ENCODE measurements at regions not wholly inside any gene's neighbourhood (a gene's known extent, or its start where the extent isn't known, plus 50 kb on each side); places are given as distances from the start of the nearest gene placed in this dataset.

DNA sequence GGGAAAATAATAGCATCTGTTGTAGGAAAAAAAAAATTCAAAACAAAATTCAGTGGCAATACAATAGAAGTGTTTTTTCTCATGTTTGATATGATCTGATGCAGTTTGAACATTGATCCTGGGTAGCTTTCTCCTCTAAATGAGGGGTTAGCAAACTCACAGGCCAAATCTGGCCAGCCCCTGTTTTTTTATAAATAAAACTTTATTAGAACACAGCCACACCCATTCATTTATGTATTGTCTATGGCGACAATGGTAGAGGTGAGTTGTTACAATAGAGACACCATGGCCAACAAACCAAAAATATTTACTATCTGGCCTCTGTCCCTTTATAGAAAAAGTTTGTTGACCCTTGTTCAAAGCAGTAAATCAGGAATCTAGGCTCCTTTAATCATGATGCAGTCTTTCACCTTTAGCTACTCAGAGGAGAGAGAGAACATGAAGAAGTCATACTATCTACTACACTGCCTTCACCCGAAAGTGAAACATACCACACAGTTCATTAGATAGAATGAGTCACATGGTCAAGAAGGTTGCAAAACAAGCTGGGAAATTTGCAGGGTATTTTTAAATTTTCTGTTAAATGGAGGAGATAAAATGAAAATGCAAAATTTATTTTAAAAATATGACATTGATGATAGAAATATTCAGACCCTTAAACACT is 186.6 kb upstream of the MAOA start:
- DNase-seq (ENCODE audit: low read depth): no peak
- no peaks in the 10 kb centered on the region for H3K36me3 ChIP-seq (ENCODE audit: control insufficient read depth, insufficient read depth, low read length, severe bottlenecking)

GRCh38 chrX:43474321-43474720 is 181.8 kb upstream of the MAOA start:
- DNase-seq (ENCODE audit: low read depth): no peak
- no peaks in the 10 kb centered on the region for H3K9me3 ChIP-seq (ENCODE audit: control insufficient read depth, low read length)
- no peak overlapping the region for H3K4me3 ChIP-seq (ENCODE audit: low read length)
- no peaks in the 10 kb centered on the region for H3K27me3 ChIP-seq (replicated peaks; ENCODE audit: control insufficient read depth, insufficient read depth, low read length)
- H3K4me1 ChIP-seq (ENCODE audit: control insufficient read depth, insufficient read depth, low read length): no peaks in the 10 kb centered on the region
- H3K9ac ChIP-seq (ENCODE audit: low read length): no peak overlapping the region
- no peaks in the 10 kb centered on the region for H3K36me3 ChIP-seq (ENCODE audit: control insufficient read depth, insufficient read depth, low read length, severe bottlenecking)

More for the DNA sequence above, 186.6 kb upstream of the MAOA start:
- Histone ChIP-seq H3K4me3 (ENCODE audit: low read length) (no peak overlapping the region), H3K27me3 (replicated peaks; ENCODE audit: control insufficient read depth, insufficient read depth, low read length) (no peaks in the 10 kb centered on the region), H3K9ac (ENCODE audit: low read length) (no peak overlapping the region), H3K9me3 (ENCODE audit: control insufficient read depth, low read length) (no peaks in the 10 kb centered on the region), H3K4me1 (ENCODE audit: control insufficient read depth, insufficient read depth, low read length) (no peaks in the 10 kb centered on the region)

- Histone ChIP-seq H3K9me3 (ENCODE audit: control insufficient read depth, low read length) (no peaks in the 10 kb centered on the region), H3K9ac (ENCODE audit: low read length) (no peak overlapping the region), H3K4me1 (ENCODE audit: control insufficient read depth, insufficient read depth, low read length) (peaks cover 3% of the 10 kb centered on the region), H3K27me3 (replicated peaks; ENCODE audit: control insufficient read depth, insufficient read depth, low read length) (peaks cover 18% of the 10 kb centered on the region), H3K36me3 (ENCODE audit: control insufficient read depth, insufficient read depth, low read length, severe bottlenecking) (no peaks in the 10 kb centered on the region), H3K4me3 (ENCODE audit: low read length) (no peak overlapping the region)
- DNase-seq (ENCODE audit: low read depth): no peak
These were observed 177.0 kb upstream of the MAOA start for GRCh38 chrX:43479070-43479469.

GRCh38 chrX:43479850-43480249 is 176.2 kb upstream of the MAOA start:
- Histone ChIP-seq H3K27me3 (replicated peaks; ENCODE audit: control insufficient read depth, insufficient read depth, low read length) (peaks cover 18% of the 10 kb centered on the region), H3K9me3 (ENCODE audit: control insufficient read depth, low read length) (no peaks in the 10 kb centered on the region), H3K36me3 (ENCODE audit: control insufficient read depth, insufficient read depth, low read length, severe bottlenecking) (no peaks in the 10 kb centered on the region), H3K4me1 (ENCODE audit: control insufficient read depth, insufficient read depth, low read length) (peaks cover 3% of the 10 kb centered on the region), H3K4me3 (ENCODE audit: low read length) (no peak overlapping the region), H3K9ac (ENCODE audit: low read length) (no peak overlapping the region)
- DNase-seq (ENCODE audit: low read depth): no peak

DNA sequence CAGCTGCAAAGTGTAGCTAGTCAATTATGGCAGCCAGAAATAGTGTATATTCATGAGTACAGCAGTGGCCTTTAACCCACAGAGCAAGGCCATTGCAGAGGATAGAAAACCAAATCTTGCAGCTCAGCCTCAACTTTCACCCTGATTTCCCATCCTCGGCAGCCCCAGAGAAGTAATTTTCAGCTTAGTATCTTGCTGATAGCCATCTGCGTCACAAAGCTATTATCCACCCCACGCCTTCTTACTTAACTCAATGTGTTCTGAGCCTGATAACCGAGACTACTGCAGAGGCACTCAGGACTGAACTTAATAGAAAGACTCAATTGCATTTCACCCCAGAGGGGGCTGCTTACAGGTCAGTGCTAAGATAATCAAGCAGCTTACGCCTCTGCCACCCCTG is 174.5 kb upstream of the MAOA start:
- no peaks in the 10 kb centered on the region for H3K9me3 ChIP-seq (ENCODE audit: control insufficient read depth, low read length)
- DNase-seq (ENCODE audit: low read depth): no peak

DNA sequence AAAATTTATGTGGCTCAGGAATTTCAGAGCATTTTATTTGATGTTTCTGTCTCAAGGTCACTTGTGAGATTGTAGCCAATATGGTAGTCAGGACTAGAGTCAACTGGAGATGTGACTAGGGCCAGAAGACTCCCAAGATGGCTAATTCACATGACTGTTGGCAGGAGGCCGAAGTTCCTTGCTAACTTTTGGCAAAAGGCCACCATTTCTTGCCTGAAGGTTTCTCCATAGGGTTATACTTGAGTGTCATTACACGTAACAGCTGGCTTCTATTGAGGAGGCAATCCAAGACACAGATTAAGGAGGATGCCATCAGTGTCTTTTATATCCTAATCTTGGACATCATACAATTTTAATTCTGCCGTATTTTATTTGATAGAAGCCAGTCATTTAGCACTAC is 162.3 kb upstream of the MAOA start:
- no peak overlapping the region for H3K9ac ChIP-seq (ENCODE audit: low read length)
- H3K27me3 ChIP-seq (replicated peaks; ENCODE audit: control insufficient read depth, insufficient read depth, low read length): peaks cover 7% of the 10 kb centered on the region
- DNase-seq (ENCODE audit: low read depth): no peak
- peaks cover under 1% of the 10 kb centered on the region for H3K9me3 ChIP-seq (ENCODE audit: control insufficient read depth, low read length)
- H3K36me3 ChIP-seq (ENCODE audit: control insufficient read depth, insufficient read depth, low read length, severe bottlenecking): no peaks in the 10 kb centered on the region
- H3K4me3 ChIP-seq (ENCODE audit: low read length): no peak overlapping the region
- no peaks in the 10 kb centered on the region for H3K4me1 ChIP-seq (ENCODE audit: control insufficient read depth, insufficient read depth, low read length)

More for the DNA sequence above, 174.5 kb upstream of the MAOA start:
- no peaks in the 10 kb centered on the region for H3K36me3 ChIP-seq (ENCODE audit: control insufficient read depth, insufficient read depth, low read length, severe bottlenecking)
- no peak overlapping the region for H3K4me3 ChIP-seq (ENCODE audit: low read length)
- peaks cover 18% of the 10 kb centered on the region for H3K27me3 ChIP-seq (replicated peaks; ENCODE audit: control insufficient read depth, insufficient read depth, low read length)
- H3K4me1 ChIP-seq (ENCODE audit: control insufficient read depth, insufficient read depth, low read length): peaks cover 3% of the 10 kb centered on the region
- H3K9ac ChIP-seq (ENCODE audit: low read length): no peak overlapping the region

DNA sequence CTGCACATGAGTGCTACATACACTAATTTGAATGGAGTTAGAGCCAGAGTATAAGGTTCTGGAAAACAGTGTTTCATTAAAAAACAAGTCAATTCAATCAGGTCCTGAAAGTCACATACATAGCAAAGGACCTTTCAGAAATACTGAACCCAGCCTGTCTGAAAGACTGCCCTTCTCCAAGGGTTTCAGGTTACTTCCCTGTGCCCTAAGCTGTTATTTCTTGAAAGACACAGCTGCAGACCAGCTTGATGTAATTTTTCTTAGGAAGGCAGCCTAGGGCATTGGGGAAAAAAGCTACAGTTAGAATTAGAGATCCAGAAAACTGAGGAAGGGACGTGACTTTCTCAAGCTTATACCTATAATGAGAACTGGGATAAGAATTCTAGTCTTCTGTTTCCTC is 155.9 kb upstream of the MAOA start:
- DNase-seq (ENCODE audit: low read depth): no peak
- Histone ChIP-seq H3K27me3 (replicated peaks; ENCODE audit: control insufficient read depth, insufficient read depth, low read length) (peaks cover 6% of the 10 kb centered on the region), H3K4me3 (ENCODE audit: low read length) (no peak overlapping the region)

GRCh38 chrX:43500996-43501694 is 155.0 kb upstream of the MAOA start:
- Histone ChIP-seq H3K9ac (ENCODE audit: low read length) (no peak overlapping the region), H3K36me3 (ENCODE audit: control insufficient read depth, insufficient read depth, low read length, severe bottlenecking) (no peaks in the 10 kb centered on the region), H3K4me3 (ENCODE audit: low read length) (no peak overlapping the region), H3K27me3 (replicated peaks; ENCODE audit: control insufficient read depth, insufficient read depth, low read length) (peaks cover 7% of the 10 kb centered on the region), H3K4me1 (ENCODE audit: control insufficient read depth, insufficient read depth, low read length) (no peaks in the 10 kb centered on the region), H3K9me3 (ENCODE audit: control insufficient read depth, low read length) (no peaks in the 10 kb centered on the region)
- no peak for DNase-seq (ENCODE audit: low read depth)

More for the DNA sequence above, 155.9 kb upstream of the MAOA start:
- Histone ChIP-seq H3K9me3 (ENCODE audit: control insufficient read depth, low read length) (no peaks in the 10 kb centered on the region), H3K36me3 (ENCODE audit: control insufficient read depth, insufficient read depth, low read length, severe bottlenecking) (no peaks in the 10 kb centered on the region), H3K4me1 (ENCODE audit: control insufficient read depth, insufficient read depth, low read length) (no peaks in the 10 kb centered on the region), H3K9ac (ENCODE audit: low read length) (no peak overlapping the region)

DNA sequence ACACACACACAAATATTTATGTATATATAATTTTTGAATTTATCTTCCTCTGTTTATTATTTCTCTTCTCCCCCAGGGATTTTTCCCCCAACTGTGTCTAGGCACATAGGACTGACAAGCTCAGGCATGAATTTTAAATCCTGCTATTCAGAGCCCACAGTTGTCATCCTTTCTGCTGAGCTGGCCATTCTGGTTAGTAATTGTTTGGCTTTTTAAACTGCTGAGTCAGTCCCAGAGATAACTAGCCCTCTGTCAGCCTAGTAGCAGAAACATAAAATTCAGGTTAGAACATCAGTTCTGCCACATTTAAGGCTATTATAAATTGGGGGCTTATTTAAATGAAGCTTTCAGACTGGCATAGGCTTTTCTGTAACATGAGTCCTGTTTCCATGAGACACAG is 151.7 kb upstream of the MAOA start:
- no peak for DNase-seq (ENCODE audit: low read depth)
- Histone ChIP-seq H3K9ac (ENCODE audit: low read length) (no peak overlapping the region), H3K36me3 (ENCODE audit: control insufficient read depth, insufficient read depth, low read length, severe bottlenecking) (no peaks in the 10 kb centered on the region)

DNA sequence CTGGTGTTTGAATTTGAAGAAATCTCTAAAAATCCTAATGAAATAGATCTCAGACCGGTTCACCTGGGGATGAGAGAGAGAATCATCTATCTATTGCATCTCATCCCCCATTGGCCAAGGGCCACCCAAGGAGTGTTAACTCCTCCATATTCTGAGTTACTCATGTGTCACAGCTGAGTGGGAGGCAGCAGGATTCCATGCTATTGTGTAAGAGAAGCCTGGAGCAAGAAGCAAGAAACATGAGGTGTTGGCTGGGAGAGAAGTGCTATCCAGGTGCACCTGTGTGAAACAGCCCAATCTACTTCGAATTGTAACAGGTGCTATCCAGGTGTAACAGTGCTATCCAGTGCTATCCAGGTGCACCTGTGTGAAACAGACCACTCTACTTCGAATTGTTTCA is 150.3 kb upstream of the MAOA start:
- no peaks in the 10 kb centered on the region for H3K9me3 ChIP-seq (ENCODE audit: control insufficient read depth, low read length)
- H3K9ac ChIP-seq (ENCODE audit: low read length): no peak overlapping the region
- H3K4me1 ChIP-seq (ENCODE audit: control insufficient read depth, insufficient read depth, low read length): no peaks in the 10 kb centered on the region
- H3K27me3 ChIP-seq (replicated peaks; ENCODE audit: control insufficient read depth, insufficient read depth, low read length): peaks cover 22% of the 10 kb centered on the region
- no peak overlapping the region for H3K4me3 ChIP-seq (ENCODE audit: low read length)
- DNase-seq (ENCODE audit: low read depth): no peak
- H3K36me3 ChIP-seq (ENCODE audit: control insufficient read depth, insufficient read depth, low read length, severe bottlenecking): no peaks in the 10 kb centered on the region

More for the DNA sequence above, 151.7 kb upstream of the MAOA start:
- Histone ChIP-seq H3K4me1 (ENCODE audit: control insufficient read depth, insufficient read depth, low read length) (no peaks in the 10 kb centered on the region), H3K9me3 (ENCODE audit: control insufficient read depth, low read length) (no peaks in the 10 kb centered on the region), H3K27me3 (replicated peaks; ENCODE audit: control insufficient read depth, insufficient read depth, low read length) (peaks cover 14% of the 10 kb centered on the region), H3K4me3 (ENCODE audit: low read length) (no peak overlapping the region)

DNA sequence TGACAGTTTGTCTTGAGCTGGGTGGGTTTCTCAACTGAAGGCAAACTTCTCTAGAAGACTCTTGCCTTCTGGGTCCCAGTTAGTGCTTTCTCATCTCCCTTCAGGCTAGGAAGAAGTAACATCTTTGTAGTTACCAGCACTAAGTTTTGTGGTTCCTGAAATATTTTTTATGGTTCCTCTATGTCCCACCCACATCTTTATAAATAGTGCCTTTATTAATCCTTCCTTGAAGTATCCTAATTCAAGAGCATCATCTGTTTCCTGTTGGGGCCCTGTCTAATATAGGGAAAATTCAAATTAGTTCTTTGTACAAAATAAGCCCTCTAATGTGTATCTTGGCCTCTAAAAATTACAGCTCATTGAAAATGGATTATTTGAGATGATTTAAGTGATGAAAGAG is 147.4 kb upstream of the MAOA start:
- DNase-seq (ENCODE audit: low read depth): no peak
- Histone ChIP-seq H3K9me3 (ENCODE audit: control insufficient read depth, low read length) (no peaks in the 10 kb centered on the region), H3K36me3 (ENCODE audit: control insufficient read depth, insufficient read depth, low read length, severe bottlenecking) (no peaks in the 10 kb centered on the region), H3K9ac (ENCODE audit: low read length) (no peak overlapping the region), H3K4me3 (ENCODE audit: low read length) (no peak overlapping the region), H3K4me1 (ENCODE audit: control insufficient read depth, insufficient read depth, low read length) (no peaks in the 10 kb centered on the region), H3K27me3 (replicated peaks; ENCODE audit: control insufficient read depth, insufficient read depth, low read length) (peaks cover 35% of the 10 kb centered on the region)

Data from adipocyte (in vitro differentiated cells).